DMS 273 treated with DMSO at 0.1 percent for 48 hours (cell line): ENCODE measurements at regions not wholly inside any gene's neighbourhood (a gene's known extent, or its start where the extent isn't known, plus 50 kb on each side); places are given as distances from the start of the nearest gene placed in this dataset.

Source experiments
- DNase-seq: peaks from one replicate; lab custom pipeline; 2025; lab: John Stamatoyannopoulos, UW

DNA sequence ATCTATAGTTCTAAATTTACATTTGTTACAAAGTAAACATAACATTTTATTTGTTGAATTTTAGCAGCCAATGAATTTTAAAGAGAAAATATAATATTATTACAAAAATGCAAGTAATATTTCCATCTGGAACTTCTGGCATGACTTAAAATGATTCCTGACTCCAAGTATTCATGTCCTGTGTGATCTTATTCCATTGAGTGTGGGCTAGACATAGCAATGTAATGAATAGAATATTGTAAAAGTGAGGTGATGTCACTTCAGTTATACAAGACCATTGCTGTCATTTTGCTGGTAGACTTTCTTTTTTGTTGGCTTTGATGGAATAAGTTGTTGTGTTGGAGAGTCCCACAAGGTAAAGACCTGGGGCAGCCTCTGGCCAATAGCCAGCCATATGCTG, 912.2 kb upstream of the PIK3C3 start:
- no peak for DNase-seq

DNA sequence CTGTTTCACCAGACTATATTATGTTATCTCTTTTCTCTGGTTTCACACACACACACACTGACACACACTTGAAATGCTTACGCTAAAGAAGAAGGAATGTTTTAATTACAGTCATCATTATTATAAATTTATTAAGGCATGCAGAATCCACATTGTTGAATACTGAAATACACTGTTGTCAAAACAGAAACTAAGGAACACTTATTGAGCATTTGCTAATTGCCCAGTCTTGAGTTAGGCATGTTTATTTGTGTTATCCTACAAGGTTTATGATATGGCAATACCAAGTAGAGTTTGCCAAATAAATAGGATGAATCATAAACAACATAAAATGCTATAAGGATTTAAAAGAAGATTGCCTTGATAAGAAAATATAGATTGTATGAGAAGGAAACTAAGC, 917.0 kb upstream of the PIK3C3 start:
- DNase-seq, result no peak

GRCh38 chr18:41036346-41036745, 918.7 kb upstream of the PIK3C3 start:
- DNase-seq, result no peak

DNA sequence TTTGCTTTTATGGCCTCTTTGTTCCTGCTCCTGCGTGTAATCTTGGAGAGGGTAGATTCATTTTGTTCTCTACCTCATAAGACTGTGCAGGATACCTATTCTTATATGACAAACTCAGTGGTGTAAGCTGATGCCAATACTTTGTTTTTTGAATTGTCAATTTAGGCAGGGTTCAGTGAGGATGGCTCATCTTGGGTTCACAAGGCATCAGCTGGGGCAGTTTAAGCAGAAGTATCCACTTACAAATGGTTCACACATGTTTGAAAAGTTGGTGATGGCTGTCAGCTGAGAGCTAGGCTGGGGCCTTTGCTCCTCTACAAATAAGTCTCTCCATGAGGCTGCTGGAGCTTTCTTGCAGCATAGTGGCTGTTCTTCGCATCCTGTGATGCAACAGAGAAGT, 920.6 kb upstream of the PIK3C3 start:
- no peak for DNase-seq

DNA sequence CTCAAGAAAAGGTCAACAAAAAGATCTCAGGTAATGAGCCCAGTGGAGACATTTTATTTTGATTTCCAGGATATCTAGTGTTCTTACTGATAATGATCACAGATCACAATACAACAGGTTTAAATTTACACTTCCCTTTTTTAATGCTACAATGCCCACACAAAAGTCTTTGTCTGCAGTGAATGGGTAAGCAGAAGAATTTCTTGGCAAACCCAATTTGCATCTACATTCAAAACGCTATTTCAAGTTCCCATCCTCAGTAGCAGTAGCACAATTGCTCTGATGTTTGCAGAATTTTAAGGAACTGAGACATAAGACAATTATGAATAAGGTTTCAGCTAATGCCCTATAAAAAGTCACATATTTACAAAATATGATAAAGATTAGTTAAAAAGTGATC, 929.4 kb upstream of the PIK3C3 start:
- no peak for DNase-seq

DNA sequence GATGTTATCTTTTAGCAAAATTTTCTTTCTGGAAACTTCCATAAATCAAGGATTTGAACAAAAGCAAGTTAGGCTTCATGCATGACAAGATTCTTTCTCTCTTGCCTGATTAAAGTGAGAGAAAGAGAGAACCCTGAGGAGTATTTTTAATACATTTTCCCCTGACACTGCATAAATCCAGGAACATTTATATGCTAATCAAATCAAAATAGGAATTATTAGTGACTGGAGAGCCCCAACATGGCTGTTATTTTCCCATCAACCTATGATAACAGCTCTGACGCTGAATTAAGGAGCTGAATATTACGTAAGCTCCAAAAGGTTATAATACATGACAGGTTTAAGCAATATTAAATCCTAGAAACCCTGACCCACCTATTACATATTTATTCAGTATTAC, 930.2 kb upstream of the PIK3C3 start:
- DNase-seq, result no peak

- no peak for DNase-seq
Observed at GRCh38 chr18:41022484-41022883, 932.5 kb upstream of the PIK3C3 start.

DNA sequence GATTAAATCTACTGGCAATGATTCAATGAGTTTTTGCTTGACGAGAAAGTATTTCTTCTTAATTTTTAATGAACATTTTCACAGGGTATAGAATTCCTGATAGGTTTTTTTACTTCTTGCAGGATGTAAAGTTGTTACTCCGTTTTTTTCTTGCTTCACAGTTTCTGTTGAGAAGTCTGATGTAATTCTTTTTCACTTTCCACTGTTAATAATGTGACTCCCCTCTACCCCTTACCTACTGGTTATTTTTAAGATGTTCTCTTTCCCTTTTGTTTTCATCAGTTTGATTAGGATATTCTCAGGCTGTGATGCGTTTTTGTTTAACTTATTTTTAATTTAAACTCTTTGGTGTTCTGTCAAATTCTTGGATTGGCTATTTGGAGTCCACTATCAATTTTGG, 933.9 kb upstream of the PIK3C3 start:
- no peak for DNase-seq

- DNase-seq, result no peak
Observed at GRCh38 chr18:41012194-41012593, 942.8 kb upstream of the PIK3C3 start.

GRCh38 chr18:41009926-41010325, 945.1 kb upstream of the PIK3C3 start:
- DNase-seq, result no peak

DNA sequence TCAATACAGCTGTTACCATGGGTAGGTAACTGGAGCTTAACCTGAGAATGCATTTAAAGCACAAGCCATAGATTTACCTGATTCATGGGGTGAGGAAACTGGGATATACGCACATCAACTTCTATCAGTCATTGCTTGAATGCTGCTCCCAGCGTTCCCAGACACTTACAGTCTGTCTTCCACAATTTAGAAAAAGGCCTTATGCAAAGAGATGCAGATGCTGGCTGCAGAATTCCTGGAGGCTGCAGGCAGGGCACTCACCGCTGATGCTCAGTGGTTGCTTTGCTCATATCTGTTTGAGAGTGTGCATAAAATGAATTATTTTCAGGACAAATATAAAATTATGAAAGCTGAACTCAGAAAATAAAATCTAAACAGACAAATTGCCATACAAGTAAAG, 950.7 kb upstream of the PIK3C3 start:
- DNase-seq, result no peak

DNA sequence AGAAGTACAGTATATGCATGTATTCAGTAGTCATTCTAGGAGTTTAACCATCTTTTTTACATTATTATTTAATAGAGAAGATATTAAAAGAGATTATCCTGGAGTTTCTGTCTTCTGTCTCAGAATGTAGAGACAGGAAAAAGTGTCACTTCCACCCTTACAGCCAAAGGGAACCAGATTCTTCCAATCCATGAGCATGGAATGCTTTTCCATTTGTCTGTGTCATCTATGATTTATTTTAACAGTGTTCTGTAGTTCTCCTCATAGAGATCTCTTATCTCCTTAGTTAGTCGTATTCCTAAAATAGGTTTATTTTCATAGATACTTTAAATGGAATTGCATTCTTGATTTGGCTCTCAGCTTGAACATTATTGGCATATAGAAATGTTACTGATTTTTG, 959.5 kb upstream of the PIK3C3 start:
- no peak for DNase-seq

- no peak for DNase-seq
Observed at GRCh38 chr18:40993363-40993762, 961.7 kb upstream of the PIK3C3 start.

DNA sequence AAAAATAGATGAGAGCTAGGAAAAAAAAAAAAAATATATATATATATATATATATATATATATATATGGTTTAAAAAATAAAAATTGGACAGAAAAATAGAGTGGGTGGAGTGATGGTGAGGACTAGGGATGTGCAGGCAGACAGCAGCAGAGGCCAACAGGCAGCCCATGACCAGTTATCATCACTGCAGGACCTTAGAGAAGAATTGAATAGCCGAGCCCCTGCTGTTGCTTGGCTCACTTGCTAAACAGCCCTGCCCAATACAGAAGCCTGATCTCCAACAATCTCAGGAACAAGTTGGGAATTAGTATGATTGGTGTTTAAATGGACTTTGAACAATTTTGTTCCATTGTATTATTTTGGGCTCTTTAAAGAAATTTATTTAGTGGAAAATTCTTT, 967.5 kb upstream of the PIK3C3 start:
- no peak for DNase-seq

- DNase-seq, result no peak
Observed at GRCh38 chr18:40985436-40985835, 969.6 kb upstream of the PIK3C3 start.

DNA sequence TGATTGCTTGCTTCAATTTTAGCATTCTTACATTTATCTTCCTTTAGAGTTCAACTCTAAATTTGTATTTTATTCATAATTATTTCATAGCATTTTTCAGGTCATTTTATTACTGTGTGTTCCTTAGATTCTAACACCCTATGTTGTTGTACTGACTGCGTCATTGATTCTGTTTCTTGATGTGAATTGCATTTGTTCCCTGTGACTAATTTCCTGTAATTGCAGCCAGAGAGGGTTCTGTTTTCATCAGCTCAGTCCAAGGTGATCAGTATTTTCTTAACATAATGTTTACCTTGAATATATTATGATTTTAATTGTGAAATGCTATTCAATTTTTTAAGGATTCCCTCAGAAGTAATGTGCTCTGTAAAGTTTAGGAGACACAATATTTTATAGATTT, 970.2 kb upstream of the PIK3C3 start:
- no peak for DNase-seq

GRCh38 chr18:40983835-40984234, 971.2 kb upstream of the PIK3C3 start:
- DNase-seq, result no peak

GRCh38 chr18:40980171-40980570, 974.9 kb upstream of the PIK3C3 start:
- no peak for DNase-seq

DNA sequence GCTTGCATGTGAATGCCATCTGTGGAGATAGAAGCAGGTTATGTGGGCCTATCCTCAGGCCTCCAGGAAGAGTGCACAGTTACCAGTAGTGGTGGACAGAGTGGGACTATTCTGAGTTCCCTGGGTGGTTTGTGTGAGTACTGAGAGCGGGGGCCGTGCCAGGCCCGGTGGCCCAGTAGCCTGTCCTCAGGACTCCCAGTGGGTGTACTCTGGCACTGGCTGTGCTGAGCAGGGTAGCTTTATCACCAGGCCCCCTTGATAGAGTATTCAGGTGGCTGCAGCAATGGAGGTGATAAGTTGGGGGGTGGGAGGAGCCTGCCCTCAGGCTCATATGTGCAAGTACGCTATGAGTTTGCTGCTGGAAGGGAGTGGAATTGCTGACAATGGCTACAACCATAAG, 979.0 kb upstream of the PIK3C3 start:
- no peak for DNase-seq

DNA sequence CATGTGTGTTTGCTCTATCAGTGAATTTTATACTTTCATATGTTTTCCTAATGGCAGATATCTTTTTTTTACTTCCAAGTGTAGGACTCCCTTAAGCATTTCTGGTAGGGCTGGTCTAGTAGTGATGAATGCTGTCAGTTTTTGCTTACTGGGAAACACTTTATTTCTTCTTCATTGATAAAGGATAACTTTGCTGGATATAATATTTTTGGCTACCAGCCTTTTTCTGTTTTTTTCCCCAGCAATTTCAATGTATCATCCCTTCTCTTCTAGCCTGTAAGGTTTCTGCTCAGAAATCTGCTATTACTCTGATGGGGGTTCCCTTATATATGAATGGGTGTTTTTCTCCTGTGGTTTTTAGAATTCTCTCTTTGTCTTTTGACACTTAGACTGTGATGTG, 980.6 kb upstream of the PIK3C3 start:
- DNase-seq, result no peak

GRCh38 chr18:40962784-40963183, 992.2 kb upstream of the PIK3C3 start:
- no peak for DNase-seq

GRCh38 chr18:40957533-40958070, 997.4 kb upstream of the PIK3C3 start:
- DNase-seq, result no peak

DNA sequence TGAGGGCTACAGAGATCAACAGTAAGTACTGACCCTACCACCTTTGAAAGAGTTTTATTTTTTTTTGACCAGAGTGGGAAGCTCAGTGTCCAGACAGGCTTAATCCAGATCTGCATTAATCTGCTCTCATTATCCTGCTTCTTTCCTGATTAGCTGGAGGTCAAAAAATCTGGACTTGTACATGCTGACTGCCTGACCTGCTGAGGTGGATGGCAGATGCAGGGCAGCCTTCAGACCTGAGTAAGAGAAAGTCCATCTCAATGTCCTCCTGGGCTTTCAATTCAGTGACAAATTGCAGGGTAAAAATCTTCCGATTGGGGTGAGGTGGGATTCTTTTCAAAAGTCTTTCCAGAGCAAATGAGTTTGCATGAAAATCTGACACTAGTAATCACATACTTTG, 998.8 kb upstream of the PIK3C3 start:
- no peak for DNase-seq

DNA sequence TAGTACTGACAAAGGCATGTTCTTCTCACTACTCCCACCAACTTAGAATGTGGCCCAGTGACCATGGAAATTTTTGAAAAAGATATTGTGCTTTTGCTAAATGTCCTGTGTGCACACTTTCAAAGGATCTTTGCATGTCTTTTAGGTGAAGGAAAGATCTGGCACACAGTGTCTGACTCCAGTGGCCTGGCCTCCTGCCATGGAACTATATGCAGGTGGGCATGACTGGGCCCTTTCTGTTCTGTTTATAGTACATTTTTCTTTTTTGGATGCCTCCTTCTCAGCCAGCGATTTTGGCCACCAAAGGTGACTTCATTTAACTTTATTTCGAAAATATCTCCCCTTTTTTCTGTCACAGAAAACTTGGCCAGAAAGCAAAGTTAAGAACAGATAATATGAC, 999.7 kb upstream of the PIK3C3 start:
- DNase-seq, result no peak
